C4-2B (cell line): ENCODE measurements at regions not wholly inside any gene's neighbourhood (a gene's known extent, or its start where the extent isn't known, plus 50 kb on each side); places are given as distances from the start of the nearest gene placed in this dataset.

ENCODE experiments used
- CTCF ChIP-seq: fragments of 450-650 bp; conservative IDR thresholded peaks from 2 replicates; pipeline ENCODE4 v1.5.1; 2017; ENCODE audit warnings: mild to moderate bottlenecking
- ZFX ChIP-seq: fragments of 450-650 bp; IDR thresholded peaks from 2 replicates; pipeline ENCODE4 v1.6.1; 2017

- no peak for TF ChIP-seq CTCF
- TF ChIP-seq ZFX = no peak
Observed at GRCh38 chr2:138215958-138216357, 251.7 kb downstream of the HNMT start.
